ENCODE measurements at regions not wholly inside any gene's neighbourhood (a gene's known extent, or its start where the extent isn't known, plus 50 kb on each side); places are given as distances from the start of the nearest gene placed in this dataset.

- Histone ChIP-seq H3K4me2 (no peak overlapping the region), H3K27me3 (no peaks in the 10 kb centered on the region), H3K4me3 (no peak overlapping the region), H2AFZ (no peak overlapping the region), H3K27ac (no peak overlapping the region), H3K79me2 (no peaks in the 10 kb centered on the region), H3K4me1 (ENCODE audit: insufficient read depth) (no peaks in the 10 kb centered on the region), H3K9me3 (ENCODE audit: low read depth) (no peaks in the 10 kb centered on the region), H3K9me2 (replicated peaks; ENCODE audit: insufficient read depth) (no peaks in the 10 kb centered on the region), H4K20me1 (ENCODE audit: insufficient read depth, poor library complexity, severe bottlenecking) (no peaks in the 10 kb centered on the region), H3K36me3 (replicated peaks; ENCODE audit: insufficient read depth, low read depth) (no peaks in the 10 kb centered on the region)
- no peak for DNase-seq (ENCODE audit: low spot score)
- 69% methylated on average over 16 of the region's 16 CpGs for WGBS (ENCODE audit: low lambda C conversion rate, missing lambda C conversion rate)
- no peak for TF ChIP-seq CTCF (IDR thresholded peaks at IDR 0.05; ENCODE audit: poor library complexity)
- no peak for TF ChIP-seq EZH2 (IDR thresholded peaks at IDR 0.05; ENCODE audit: borderline replicate concordance)
- TF ChIP-seq EZH2phosphoT487 (IDR thresholded peaks at IDR 0.05; ENCODE audit: low read depth, severe bottlenecking, unreplicated experiment): no peak
Measured at GRCh38 chr19:30679153-30679702, 307.0 kb downstream of the ZNF536 start.

DNA sequence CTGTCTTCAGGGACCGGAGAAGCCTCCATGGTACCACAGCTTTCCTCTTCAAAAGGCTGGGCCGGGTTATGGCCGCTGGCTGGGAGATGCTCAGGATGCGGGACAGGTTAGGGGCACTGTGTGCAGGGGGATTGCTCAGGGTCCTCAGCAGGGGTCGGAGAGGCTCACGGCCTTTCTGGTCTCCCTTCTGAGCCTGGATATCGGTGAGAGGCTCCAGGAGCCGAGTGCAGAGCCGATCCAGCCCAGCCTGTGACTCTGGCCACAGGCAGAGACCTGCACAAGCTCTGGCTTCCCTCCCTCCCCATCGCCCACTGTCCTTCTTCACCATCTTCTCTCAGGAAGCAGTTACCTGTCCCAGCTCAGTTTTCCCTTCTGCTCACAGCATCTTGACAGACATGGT is 306.0 kb downstream of the ZNF536 start:
- no peaks in the 10 kb centered on the region for H3K9me2 ChIP-seq (replicated peaks; ENCODE audit: insufficient read depth)
- no peaks in the 10 kb centered on the region for H3K27me3 ChIP-seq
- H3K4me3 ChIP-seq: no peak overlapping the region
- H3K36me3 ChIP-seq (replicated peaks; ENCODE audit: insufficient read depth, low read depth): no peaks in the 10 kb centered on the region
- H3K4me1 ChIP-seq (ENCODE audit: insufficient read depth): no peaks in the 10 kb centered on the region
- H3K79me2 ChIP-seq: no peaks in the 10 kb centered on the region
- no peak overlapping the region for H3K27ac ChIP-seq
- no peak overlapping the region for H3K4me2 ChIP-seq
- H3K9me3 ChIP-seq (ENCODE audit: low read depth): no peaks in the 10 kb centered on the region
- WGBS (ENCODE audit: low lambda C conversion rate, missing lambda C conversion rate): 96% methylated on average over 7 of the region's 10 CpGs
- H2AFZ ChIP-seq: no peak overlapping the region
- no peaks in the 10 kb centered on the region for H4K20me1 ChIP-seq (ENCODE audit: insufficient read depth, poor library complexity, severe bottlenecking)
- TF ChIP-seq EZH2phosphoT487 (IDR thresholded peaks at IDR 0.05; ENCODE audit: low read depth, severe bottlenecking, unreplicated experiment) (no peak), EZH2 (IDR thresholded peaks at IDR 0.05; ENCODE audit: borderline replicate concordance) (no peak), CTCF (IDR thresholded peaks at IDR 0.05; ENCODE audit: poor library complexity) (no peak)
- no peak for DNase-seq (ENCODE audit: low spot score)

DNA sequence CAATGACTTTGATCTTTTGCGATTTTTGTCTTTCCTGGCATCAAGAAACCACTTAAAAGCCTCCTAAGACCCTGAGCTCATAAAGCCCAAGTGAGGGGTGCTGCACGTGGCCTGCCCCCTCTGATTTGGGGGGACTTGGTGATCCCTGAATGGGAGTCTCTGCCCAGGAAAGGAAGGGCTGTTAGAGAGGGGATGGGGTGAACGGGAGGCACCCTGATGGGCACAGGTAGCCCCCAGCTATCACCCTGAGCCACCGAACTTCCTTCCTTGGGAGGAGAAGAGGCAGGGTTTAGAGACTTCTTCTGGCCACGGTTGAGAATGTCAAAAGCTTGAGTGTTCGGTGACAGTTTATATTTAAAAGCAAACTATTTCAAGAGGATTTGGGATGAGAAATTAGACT is 305.5 kb downstream of the ZNF536 start:
- no peak overlapping the region for H2AFZ ChIP-seq
- H3K4me1 ChIP-seq (ENCODE audit: insufficient read depth): no peaks in the 10 kb centered on the region
- no peak overlapping the region for H3K27ac ChIP-seq
- H3K9me3 ChIP-seq (ENCODE audit: low read depth): no peaks in the 10 kb centered on the region
- H3K27me3 ChIP-seq: no peaks in the 10 kb centered on the region
- no peaks in the 10 kb centered on the region for H3K36me3 ChIP-seq (replicated peaks; ENCODE audit: insufficient read depth, low read depth)
- TF ChIP-seq EZH2 (IDR thresholded peaks at IDR 0.05; ENCODE audit: borderline replicate concordance) (no peak), CTCF (IDR thresholded peaks at IDR 0.05; ENCODE audit: poor library complexity) (no peak), EZH2phosphoT487 (IDR thresholded peaks at IDR 0.05; ENCODE audit: low read depth, severe bottlenecking, unreplicated experiment) (no peak)
- H3K4me2 ChIP-seq: no peak overlapping the region
- 80% methylated on average over 6 of the region's 6 CpGs for WGBS (ENCODE audit: low lambda C conversion rate, missing lambda C conversion rate)
- H3K9me2 ChIP-seq (replicated peaks; ENCODE audit: insufficient read depth): no peaks in the 10 kb centered on the region
- no peak for DNase-seq (ENCODE audit: low spot score)
- H4K20me1 ChIP-seq (ENCODE audit: insufficient read depth, poor library complexity, severe bottlenecking): no peaks in the 10 kb centered on the region
- H3K4me3 ChIP-seq: no peak overlapping the region
- H3K79me2 ChIP-seq: no peaks in the 10 kb centered on the region

All from hepatocyte (in vitro differentiated cells).